Adrenal gland (tissue), 9 donors: ENCODE measurements at regions not wholly inside any gene's neighbourhood (a gene's known extent, or its start where the extent isn't known, plus 50 kb on each side); places are given as distances from the start of the nearest gene placed in this dataset.

Experiments
- DNase-seq, 7 donors: peaks; one replicate each; pipeline ENCODE4 v3.0.0-alpha.2; 2019 to 2020
- H3K27ac ChIP-seq, 5 donors: fragments of 200-600 bp; sonication (generic) in 4 of 5; 1 replicate in 3 of 5; 2 replicates in 2 of 5; pipeline versions ENCODE4 v1.5.1 to v1.8.0; 2016 to 2020; ENCODE audit warnings: mild to moderate bottlenecking in 1 of 5
- H3K27me3 ChIP-seq: fragments of 200-600 bp; 2 replicates; pipeline ENCODE4 v1.8.0; 2021
- H3K36me3 ChIP-seq, 2 donors: fragments of 200-600 bp; replicated peaks in 1 of 2; 1 replicate in 1 of 2; 2 replicates in 1 of 2; pipeline versions ENCODE4 v1.5.1 to v1.8.0; 2018 to 2022
- H3K4me1 ChIP-seq, 2 donors: fragments of 200-600 bp; replicated peaks in 1 of 2; 1 replicate in 1 of 2; 2 replicates in 1 of 2; pipeline versions ENCODE4 v1.5.1 to v1.8.0; 2018 to 2021
- H3K4me3 ChIP-seq, 4 donors: fragments of 200-600 bp; sonication (generic) in 3 of 4; one replicate each; pipeline ENCODE4 v1.5.1; 2016 to 2018
- H3K9me3 ChIP-seq, 3 donors: fragments of 200-600 bp; sonication (generic) in 1 of 3; replicated peaks in 1 of 3; 1 replicate in 2 of 3; 2 replicates in 1 of 3; pipeline versions ENCODE4 v1.5.1 to v1.8.0; 2016 to 2021
- POLR2A ChIP-seq, 2 donors: fragments of 450-650 bp; IDR thresholded peaks; one replicate each; pipeline ENCODE4 v1.6.1; 2017; ENCODE audit warnings: antibody characterized with exemption in 2 of 2, mild to moderate bottlenecking in 2 of 2, moderate library complexity in 1 of 2
- WGBS, 4 donors: extraction: QIAGEN DNeasy Blood & Tissue Kit in 2 of 4; methylation state at CpG; one replicate each; pipeline versions ENCODE4 v1.1.5 to v1.1.7; 2013 to 2017; 5-methylcytosine and 5-hydroxymethylcytosine counted together
- intact Hi-C, 2 donors: fragments of 100-400 bp; cut with DNase I; formaldehyde crosslinking; loops; one replicate each; pipeline versions ENCODE4 v1.14.1 to v1.15.0; 2022 to 2023
- TF ChIP-seq, protein P1 (sequence below), 6 experiments: fragments of 450-650 bp in 4 of 6; fragments of 200-600 bp in 2 of 6; sonication (generic) in 1 of 6; IDR thresholded peaks; 1 replicate in 5 of 6; 2 replicates in 1 of 6; pipeline versions ENCODE4 v1.5.1 to v1.8.0; 2016 to 2021; ENCODE audit warnings: antibody characterized with exemption in 6 of 6, mild to moderate bottlenecking in 2 of 6, moderate library complexity in 1 of 6
- donor health status: healthy with polysubstance abuse.
- donor health status: Bipolar disorder and iron deficiency.
- donor health status: DM: yes; HTN: yes; CAD: no.
- donor health status: DM: no; HTN: no; CAD: no.
- donor health status: DM: no; HTN: no; CAD: no.

DNA sequence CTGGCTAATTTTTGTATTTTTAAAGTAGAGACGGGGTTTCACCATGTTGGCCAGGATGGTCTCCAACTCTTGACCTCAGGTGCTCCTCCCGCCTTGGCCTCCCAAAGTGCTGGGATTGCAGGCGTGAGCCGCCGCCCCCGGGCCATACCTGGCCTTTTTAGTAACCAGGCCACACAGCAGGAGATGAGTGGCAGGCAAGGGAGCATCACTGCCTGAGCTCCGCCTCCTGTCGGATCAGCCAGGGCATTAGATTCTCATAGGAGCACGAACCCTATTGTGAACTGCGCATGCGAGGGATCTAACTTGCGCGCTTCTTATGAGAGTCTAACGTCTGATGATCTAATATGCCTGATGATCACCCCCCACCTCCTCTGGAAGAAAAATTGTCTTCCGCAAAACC, 308.7 kb upstream of the PRMT6 start:
- DNase-seq, result no peak
- no peaks in the 10 kb centered on the region for H3K36me3 ChIP-seq
- no peak overlapping the region for H3K4me3 ChIP-seq
- H3K9me3 ChIP-seq, result peaks cover 0 to 9% (median 0%) of the 10 kb centered on the region in 3 donors
- no peak for TF ChIP-seq POLR2A (IDR thresholded peaks at IDR 0.05)
- TF ChIP-seq, protein P1, sequence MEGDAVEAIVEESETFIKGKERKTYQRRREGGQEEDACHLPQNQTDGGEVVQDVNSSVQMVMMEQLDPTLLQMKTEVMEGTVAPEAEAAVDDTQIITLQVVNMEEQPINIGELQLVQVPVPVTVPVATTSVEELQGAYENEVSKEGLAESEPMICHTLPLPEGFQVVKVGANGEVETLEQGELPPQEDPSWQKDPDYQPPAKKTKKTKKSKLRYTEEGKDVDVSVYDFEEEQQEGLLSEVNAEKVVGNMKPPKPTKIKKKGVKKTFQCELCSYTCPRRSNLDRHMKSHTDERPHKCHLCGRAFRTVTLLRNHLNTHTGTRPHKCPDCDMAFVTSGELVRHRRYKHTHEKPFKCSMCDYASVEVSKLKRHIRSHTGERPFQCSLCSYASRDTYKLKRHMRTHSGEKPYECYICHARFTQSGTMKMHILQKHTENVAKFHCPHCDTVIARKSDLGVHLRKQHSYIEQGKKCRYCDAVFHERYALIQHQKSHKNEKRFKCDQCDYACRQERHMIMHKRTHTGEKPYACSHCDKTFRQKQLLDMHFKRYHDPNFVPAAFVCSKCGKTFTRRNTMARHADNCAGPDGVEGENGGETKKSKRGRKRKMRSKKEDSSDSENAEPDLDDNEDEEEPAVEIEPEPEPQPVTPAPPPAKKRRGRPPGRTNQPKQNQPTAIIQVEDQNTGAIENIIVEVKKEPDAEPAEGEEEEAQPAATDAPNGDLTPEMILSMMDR (IDR thresholded peaks at IDR 0.05), result no peak
- 90 to 92% (median 90%) methylated on average over 15 of the region's 15 CpGs for WGBS, 4 donors
- no peak overlapping the region for H3K27ac ChIP-seq
- intact Hi-C loops, result no loop called here
- no peaks in the 10 kb centered on the region for H3K4me1 ChIP-seq
- H3K27me3 ChIP-seq, result no peaks in the 10 kb centered on the region

DNA sequence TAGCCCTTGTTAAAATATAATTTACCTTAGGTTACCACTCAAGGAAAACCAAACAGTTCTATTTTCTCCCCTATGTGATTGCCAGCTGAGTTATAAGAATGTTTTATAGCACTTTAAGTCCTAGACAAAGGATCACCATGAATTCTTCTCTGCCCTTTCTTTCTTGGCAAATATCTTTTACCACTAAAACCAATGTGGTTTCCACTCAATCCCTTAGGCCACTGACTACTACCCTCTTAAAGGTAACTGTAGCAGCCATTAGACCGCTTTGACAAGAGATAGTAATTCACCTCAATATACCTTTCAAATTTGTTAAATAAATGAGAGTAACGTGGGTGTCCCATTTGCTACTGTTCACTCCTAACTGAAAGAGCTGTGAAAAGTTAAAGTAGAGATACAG, 307.9 kb upstream of the PRMT6 start:
- no peak for TF ChIP-seq POLR2A (IDR thresholded peaks at IDR 0.05)
- TF ChIP-seq, protein P1 (IDR thresholded peaks at IDR 0.05), result no peak
- Histone ChIP-seq H3K27me3 (no peaks in the 10 kb centered on the region), H3K4me1 (no peaks in the 10 kb centered on the region), H3K9me3 (peaks cover 0 to 9% (median 0%) of the 10 kb centered on the region in 3 donors), H3K36me3 (no peaks in the 10 kb centered on the region), H3K27ac (no peak overlapping the region), H3K4me3 (no peak overlapping the region)
- intact Hi-C loops, result no loop called here
- DNase-seq, result no peak
- WGBS, 4 donors, result 62 to 79% (median 65%) methylated on average over 2 of the region's 2 CpGs

DNA sequence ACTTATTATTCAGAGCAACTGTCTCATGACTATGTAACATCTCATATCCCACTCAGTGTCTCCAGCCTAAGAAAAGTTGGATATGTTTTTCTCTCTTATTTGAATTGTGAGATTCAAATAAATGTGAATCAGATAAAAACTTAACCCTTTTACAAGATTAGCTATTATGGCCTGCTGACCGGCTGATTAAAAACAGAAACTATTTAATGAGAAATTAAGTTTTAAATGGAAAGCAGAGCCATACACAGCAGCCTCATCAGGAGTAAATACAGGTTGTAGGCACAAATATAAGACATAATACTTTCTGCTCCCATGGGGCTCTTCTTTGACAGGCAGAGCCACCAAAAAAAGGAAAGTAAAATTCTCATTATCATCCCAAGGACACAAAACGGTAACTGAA, 307.0 kb upstream of the PRMT6 start:
- H3K27me3 ChIP-seq, result no peaks in the 10 kb centered on the region
- WGBS, 4 donors, result 15 to 50% (median 21%) methylated on average over 2 of the region's 2 CpGs
- H3K9me3 ChIP-seq, result peaks cover 0 to 9% (median 0%) of the 10 kb centered on the region in 3 donors
- H3K27ac ChIP-seq, result no peak overlapping the region
- intact Hi-C loops, result no loop called here
- no peaks in the 10 kb centered on the region for H3K36me3 ChIP-seq
- no peak overlapping the region for H3K4me3 ChIP-seq
- no peak for DNase-seq
- no peaks in the 10 kb centered on the region for H3K4me1 ChIP-seq
- no peak for TF ChIP-seq POLR2A (IDR thresholded peaks at IDR 0.05)
- TF ChIP-seq, protein P1 (IDR thresholded peaks at IDR 0.05), result no peak

DNA sequence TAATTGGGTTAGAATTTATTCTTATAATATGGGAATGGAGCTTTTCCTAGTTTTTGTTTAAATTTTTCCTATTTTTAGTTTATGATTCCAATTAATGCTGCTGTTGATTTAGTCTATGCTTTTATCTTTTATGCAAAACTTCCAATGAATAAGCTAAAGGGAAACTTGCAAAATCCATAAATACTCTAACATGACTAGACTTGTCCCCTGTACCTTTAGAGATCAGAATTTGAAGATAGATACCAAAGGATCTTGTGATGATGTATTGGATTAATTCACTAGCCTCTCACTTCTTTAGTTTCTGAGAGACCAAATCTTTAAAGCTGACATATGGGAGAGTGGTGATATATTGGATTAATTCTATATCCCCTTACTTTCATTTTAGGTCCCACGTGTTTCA, 306.6 kb upstream of the PRMT6 start:
- TF ChIP-seq POLR2A (IDR thresholded peaks at IDR 0.05), result no peak
- TF ChIP-seq, protein P1 (IDR thresholded peaks at IDR 0.05), result no peak
- H3K36me3 ChIP-seq, result no peaks in the 10 kb centered on the region
- no peaks in the 10 kb centered on the region for H3K27me3 ChIP-seq
- intact Hi-C loops, result no loop called here
- no peak overlapping the region for H3K27ac ChIP-seq
- peaks cover 0 to 9% (median 0%) of the 10 kb centered on the region in 3 donors for H3K9me3 ChIP-seq
- 59 to 71% (median 65%) methylated on average over 1 of the region's 1 CpG for WGBS, 4 donors
- no peaks in the 10 kb centered on the region for H3K4me1 ChIP-seq
- no peak for DNase-seq
- no peak overlapping the region for H3K4me3 ChIP-seq
